HEK293 (cell line): ENCODE measurements at regions not wholly inside any gene's neighbourhood (a gene's known extent, or its start where the extent isn't known, plus 50 kb on each side); places are given as distances from the start of the nearest gene placed in this dataset.

Experiments used
- IKZF3 ChIP-seq: fragments of 450-650 bp; IDR thresholded peaks from 2 replicates; pipeline ENCODE4 v1.5.0; 2018; ENCODE audit warnings: missing biosample characterization, mild to moderate bottlenecking, missing genetic modification characterization, moderate library complexity
- TCF7L2 ChIP-seq: IDR thresholded peaks from 2 replicates; pipeline ENCODE4 v1.6.1; 2011; ENCODE audit warnings: low read depth, mild to moderate bottlenecking, inconsistent platforms, low read length, moderate library complexity, borderline replicate concordance
- ZBTB21 ChIP-seq: fragments of 450-650 bp; formaldehyde crosslinking; IDR thresholded peaks from 2 replicates; pipeline ENCODE4 v1.5.1; 2017; ENCODE audit warnings: missing biosample characterization, missing genetic modification characterization
- ZNF155 ChIP-seq: fragments of 450-650 bp; formaldehyde crosslinking; IDR thresholded peaks from 2 replicates; pipeline ENCODE4 v1.5.1; 2016; ENCODE audit warnings: missing biosample characterization, missing genetic modification characterization
- ZNF175 ChIP-seq: fragments of 450-650 bp; formaldehyde crosslinking; IDR thresholded peaks from 2 replicates; pipeline ENCODE4 v1.5.1; 2016; ENCODE audit warnings: missing biosample characterization, missing genetic modification characterization
- ZNF223 ChIP-seq: fragments of 450-650 bp; formaldehyde crosslinking; IDR thresholded peaks from 2 replicates; pipeline ENCODE4 v1.5.1; 2016; ENCODE audit warnings: missing biosample characterization, missing genetic modification characterization
- ZNF274 ChIP-seq, 2 experiments: fragments of 200-500 bp in 1 of 2; fragments of 450-650 bp in 1 of 2; sonication (Bioruptor generic) in 1 of 2; formaldehyde crosslinking in 1 of 2; IDR thresholded peaks; 2 replicates each; pipeline versions ENCODE4 v1.5.1 to v1.6.1; 2014 to 2016; ENCODE audit warnings: borderline replicate concordance in 1 of 2, inconsistent platforms in 1 of 2, low read length in 1 of 2, missing biosample characterization in 1 of 2, missing genetic modification characterization in 1 of 2
- ZNF423 ChIP-seq: fragments of 450-650 bp; formaldehyde crosslinking; IDR thresholded peaks from 2 replicates; pipeline ENCODE4 v1.5.1; 2016; ENCODE audit warnings: missing biosample characterization, missing genetic modification characterization
- ZNF707 ChIP-seq: fragments of 450-650 bp; formaldehyde crosslinking; IDR thresholded peaks from 2 replicates; pipeline ENCODE4 v1.5.1; 2016; ENCODE audit warnings: missing biosample characterization, missing genetic modification characterization
- ZNF76 ChIP-seq: fragments of 450-650 bp; formaldehyde crosslinking; IDR thresholded peaks from 2 replicates; pipeline ENCODE4; 2016; ENCODE audit warnings: low read depth, missing biosample characterization, missing genetic modification characterization, borderline replicate concordance
- ZNF768 ChIP-seq: fragments of 450-650 bp; formaldehyde crosslinking; IDR thresholded peaks from 2 replicates; pipeline ENCODE4 v1.5.1; 2018; ENCODE audit warnings: missing biosample characterization, mild to moderate bottlenecking, missing genetic modification characterization
- TF ChIP-seq, protein P1 (sequence below): fragments of 450-650 bp; formaldehyde crosslinking; IDR thresholded peaks from 2 replicates; pipeline ENCODE4 v1.5.1; 2016; ENCODE audit warnings: missing biosample characterization, missing genetic modification characterization
- TF ChIP-seq, protein P2 (sequence below): fragments of 450-650 bp; formaldehyde crosslinking; IDR thresholded peaks from 2 replicates; pipeline ENCODE4 v1.5.1; 2016; ENCODE audit warnings: missing biosample characterization, missing genetic modification characterization

DNA sequence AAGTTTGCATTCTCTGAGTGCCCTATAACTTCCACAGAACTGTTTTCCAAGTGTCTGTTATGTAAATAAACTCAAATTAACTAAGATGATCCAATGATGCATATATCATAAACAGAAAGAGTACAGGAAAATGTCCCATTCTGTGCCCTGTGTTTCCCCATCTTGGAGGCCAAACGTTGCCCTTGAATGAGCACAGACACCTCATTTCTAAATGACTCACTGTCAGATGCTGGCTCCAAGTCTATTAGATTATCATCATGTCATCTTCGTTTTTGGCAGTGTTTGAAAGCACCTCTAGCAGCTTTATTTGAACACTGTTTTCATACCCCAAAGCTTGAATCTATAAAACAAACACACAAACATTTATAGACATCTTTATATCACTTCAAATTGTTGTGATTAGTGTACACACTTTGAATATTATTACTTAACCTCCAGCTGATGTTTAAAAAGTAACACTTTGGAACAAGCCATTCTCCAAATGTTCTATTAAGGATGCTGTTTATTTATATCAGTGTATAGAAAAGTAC is 424.2 kb downstream of the NOVA1 start:
- TF ChIP-seq, protein P1, sequence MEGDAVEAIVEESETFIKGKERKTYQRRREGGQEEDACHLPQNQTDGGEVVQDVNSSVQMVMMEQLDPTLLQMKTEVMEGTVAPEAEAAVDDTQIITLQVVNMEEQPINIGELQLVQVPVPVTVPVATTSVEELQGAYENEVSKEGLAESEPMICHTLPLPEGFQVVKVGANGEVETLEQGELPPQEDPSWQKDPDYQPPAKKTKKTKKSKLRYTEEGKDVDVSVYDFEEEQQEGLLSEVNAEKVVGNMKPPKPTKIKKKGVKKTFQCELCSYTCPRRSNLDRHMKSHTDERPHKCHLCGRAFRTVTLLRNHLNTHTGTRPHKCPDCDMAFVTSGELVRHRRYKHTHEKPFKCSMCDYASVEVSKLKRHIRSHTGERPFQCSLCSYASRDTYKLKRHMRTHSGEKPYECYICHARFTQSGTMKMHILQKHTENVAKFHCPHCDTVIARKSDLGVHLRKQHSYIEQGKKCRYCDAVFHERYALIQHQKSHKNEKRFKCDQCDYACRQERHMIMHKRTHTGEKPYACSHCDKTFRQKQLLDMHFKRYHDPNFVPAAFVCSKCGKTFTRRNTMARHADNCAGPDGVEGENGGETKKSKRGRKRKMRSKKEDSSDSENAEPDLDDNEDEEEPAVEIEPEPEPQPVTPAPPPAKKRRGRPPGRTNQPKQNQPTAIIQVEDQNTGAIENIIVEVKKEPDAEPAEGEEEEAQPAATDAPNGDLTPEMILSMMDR (tag by site-specific recombination): no peak
- TF ChIP-seq, protein P2, sequence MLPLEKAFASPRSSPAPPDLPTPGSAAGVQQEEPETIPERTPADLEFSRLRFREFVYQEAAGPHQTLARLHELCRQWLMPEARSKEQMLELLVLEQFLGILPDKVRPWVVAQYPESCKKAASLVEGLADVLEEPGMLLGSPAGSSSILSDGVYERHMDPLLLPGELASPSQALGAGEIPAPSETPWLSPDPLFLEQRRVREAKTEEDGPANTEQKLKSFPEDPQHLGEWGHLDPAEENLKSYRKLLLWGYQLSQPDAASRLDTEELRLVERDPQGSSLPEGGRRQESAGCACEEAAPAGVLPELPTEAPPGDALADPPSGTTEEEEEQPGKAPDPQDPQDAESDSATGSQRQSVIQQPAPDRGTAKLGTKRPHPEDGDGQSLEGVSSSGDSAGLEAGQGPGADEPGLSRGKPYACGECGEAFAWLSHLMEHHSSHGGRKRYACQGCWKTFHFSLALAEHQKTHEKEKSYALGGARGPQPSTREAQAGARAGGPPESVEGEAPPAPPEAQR (tag by site-specific recombination): no peak
- TF ChIP-seq ZNF768 (tag by site-specific recombination): no peak
- no peak for TF ChIP-seq ZNF155 (tag by site-specific recombination)
- no peak for TF ChIP-seq ZNF76
- TF ChIP-seq IKZF3: no peak
- no peak for TF ChIP-seq ZBTB21 (tag by site-specific recombination)
- TF ChIP-seq ZNF274 (IDR thresholded peaks at IDR 0.05; ENCODE audit: low read length): no peak
- no peak for TF ChIP-seq ZNF274 (tag by site-specific recombination; IDR thresholded peaks at IDR 0.05; ENCODE audit: borderline replicate concordance)
- no peak for TF ChIP-seq ZNF707 (tag by site-specific recombination)
- TF ChIP-seq TCF7L2: no peak
- TF ChIP-seq ZNF175 (tag by site-specific recombination): no peak
- TF ChIP-seq ZNF423: no peak
- no peak for TF ChIP-seq ZNF223 (tag by site-specific recombination)
